ENCODE measurements at regions not wholly inside any gene's neighbourhood (a gene's known extent, or its start where the extent isn't known, plus 50 kb on each side); places are given as distances from the start of the nearest gene placed in this dataset.

GRCh38 chr3:182385356-182385755 is 407.9 kb upstream of the ATP11B start:
- TF ChIP-seq CTCF (conservative IDR thresholded peaks at IDR 0.05; ENCODE audit: low read depth, low read length) (no peak), RFX5 (IDR thresholded peaks at IDR 0.05; ENCODE audit: low read depth, low read length) (no peak), MAFK (IDR thresholded peaks at IDR 0.05; ENCODE audit: low read depth, low read length) (no peak), NFE2L2 (IDR thresholded peaks at IDR 0.05; ENCODE audit: low read depth, low read length) (no peak), RAD21 (IDR thresholded peaks at IDR 0.05; ENCODE audit: low read length) (no peak), RCOR1 (IDR thresholded peaks at IDR 0.05; ENCODE audit: insufficient replicate concordance, low read length) (no peak), BHLHE40 (IDR thresholded peaks at IDR 0.05; ENCODE audit: low read depth, low read length) (no peak)
